Brain microvascular endothelial cell (primary cell): ENCODE measurements at regions not wholly inside any gene's neighbourhood (a gene's known extent, or its start where the extent isn't known, plus 50 kb on each side); places are given as distances from the start of the nearest gene placed in this dataset.
"Not testable (repeated sequence)": the region's sequence is repeated elsewhere in the genome, so short reads cannot be mapped to it uniquely, and the experiment has no call there.

Source experiments
- DNase-seq: peaks from one replicate; pipeline ENCODE4 v3.0.0-alpha.2; 2020
- H3K27ac ChIP-seq: fragments of 250-450 bp; sonication (Bioruptor Pico); 2 replicates; pipeline ENCODE4 v1.5.1; 2020; ENCODE audit warnings: mild to moderate bottlenecking, moderate library complexity
- H3K27me3 ChIP-seq: fragments of 250-450 bp; sonication (Bioruptor Pico); replicated peaks from 2 replicates; pipeline ENCODE4 v1.5.1; 2020; ENCODE audit warnings: mild to moderate bottlenecking
- H3K36me3 ChIP-seq: fragments of 250-450 bp; sonication (Bioruptor Pico); replicated peaks from 2 replicates; pipeline ENCODE4 v1.5.1; 2020; ENCODE audit warnings: mild to moderate bottlenecking
- H3K4me3 ChIP-seq: 2 replicates; pipeline ENCODE4 v1.5.1; 2011; ENCODE audit warnings: low read depth, mild to moderate bottlenecking, control low read depth, low read length, moderate library complexity
- in situ Hi-C: cut with HindIII; loops from 2 replicates; pipeline ENCODE4 v1.10.0; 2017; ENCODE audit warnings: low sequenced_read_pairs, low pct_ligation_motif_present
- TF ChIP-seq, protein P1 (sequence below): IDR thresholded peaks from 2 replicates; pipeline ENCODE4 v1.5.1; 2011; ENCODE audit warnings: low read depth, mild to moderate bottlenecking, moderate library complexity, low read length, control low read depth, inconsistent platforms; ENCODE audit errors: missing control alignments

DNA sequence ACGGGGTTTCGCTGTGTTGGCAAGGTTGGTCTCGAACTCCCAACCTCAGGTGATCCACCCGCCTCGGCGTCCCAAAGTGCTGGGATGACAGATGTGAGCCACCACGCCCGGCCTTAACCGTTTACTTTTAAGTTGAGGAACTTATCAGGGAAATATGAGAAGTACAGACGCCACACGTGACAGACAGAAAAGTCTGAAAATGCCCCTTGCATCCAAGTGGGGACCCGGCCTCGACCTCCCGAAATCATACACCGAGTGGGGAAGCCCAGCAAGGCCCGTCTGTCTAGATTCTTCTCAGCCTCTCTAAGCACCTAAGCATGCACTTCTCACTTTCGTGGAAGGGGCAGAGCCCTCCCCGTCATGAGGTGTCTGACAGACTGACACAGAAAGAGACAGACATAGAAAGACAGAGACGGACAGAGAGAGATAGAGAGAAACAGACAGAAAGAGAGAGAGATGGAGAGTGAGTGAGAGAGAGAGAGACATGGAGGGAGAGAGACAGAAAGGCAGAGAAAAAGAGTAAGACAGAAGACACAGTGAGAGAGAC is 107.3 kb upstream of the ANKRD30BL start:
- DNase-seq, result no peak
- no peak overlapping the region for H3K27ac ChIP-seq
- H3K4me3 ChIP-seq, result no peak overlapping the region
- in situ Hi-C loops, result no loop called here
- H3K27me3 ChIP-seq, result no peaks in the 10 kb centered on the region
- no peaks in the 10 kb centered on the region for H3K36me3 ChIP-seq
- TF ChIP-seq, protein P1, sequence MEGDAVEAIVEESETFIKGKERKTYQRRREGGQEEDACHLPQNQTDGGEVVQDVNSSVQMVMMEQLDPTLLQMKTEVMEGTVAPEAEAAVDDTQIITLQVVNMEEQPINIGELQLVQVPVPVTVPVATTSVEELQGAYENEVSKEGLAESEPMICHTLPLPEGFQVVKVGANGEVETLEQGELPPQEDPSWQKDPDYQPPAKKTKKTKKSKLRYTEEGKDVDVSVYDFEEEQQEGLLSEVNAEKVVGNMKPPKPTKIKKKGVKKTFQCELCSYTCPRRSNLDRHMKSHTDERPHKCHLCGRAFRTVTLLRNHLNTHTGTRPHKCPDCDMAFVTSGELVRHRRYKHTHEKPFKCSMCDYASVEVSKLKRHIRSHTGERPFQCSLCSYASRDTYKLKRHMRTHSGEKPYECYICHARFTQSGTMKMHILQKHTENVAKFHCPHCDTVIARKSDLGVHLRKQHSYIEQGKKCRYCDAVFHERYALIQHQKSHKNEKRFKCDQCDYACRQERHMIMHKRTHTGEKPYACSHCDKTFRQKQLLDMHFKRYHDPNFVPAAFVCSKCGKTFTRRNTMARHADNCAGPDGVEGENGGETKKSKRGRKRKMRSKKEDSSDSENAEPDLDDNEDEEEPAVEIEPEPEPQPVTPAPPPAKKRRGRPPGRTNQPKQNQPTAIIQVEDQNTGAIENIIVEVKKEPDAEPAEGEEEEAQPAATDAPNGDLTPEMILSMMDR, result no peak

DNA sequence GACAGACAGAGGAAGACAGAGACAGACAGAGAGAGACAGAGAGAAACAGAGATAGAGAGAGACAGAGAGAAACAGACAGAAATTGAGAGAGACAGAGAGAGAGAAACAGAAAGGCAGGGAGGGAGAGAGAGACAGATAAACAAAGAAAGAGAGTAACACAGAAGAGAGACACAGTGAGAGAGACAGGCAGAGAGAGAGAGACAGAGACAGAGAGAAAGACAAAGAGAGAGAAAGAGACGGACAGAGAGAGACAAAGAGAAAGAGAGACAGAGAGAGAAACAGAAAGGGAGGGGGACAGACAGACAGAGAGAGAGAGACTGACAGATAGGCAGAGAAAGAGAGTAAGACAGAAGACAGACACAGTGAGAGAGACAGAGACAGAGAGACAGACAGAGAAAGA is 108.5 kb upstream of the ANKRD30BL start:
- in situ Hi-C loops, result no loop called here
- DNase-seq, result no peak
- no peak overlapping the region for H3K27ac ChIP-seq
- no peaks in the 10 kb centered on the region for H3K36me3 ChIP-seq
- H3K27me3 ChIP-seq, result no peaks in the 10 kb centered on the region
- TF ChIP-seq, protein P1, result no peak
- H3K4me3 ChIP-seq, result no peak overlapping the region

DNA sequence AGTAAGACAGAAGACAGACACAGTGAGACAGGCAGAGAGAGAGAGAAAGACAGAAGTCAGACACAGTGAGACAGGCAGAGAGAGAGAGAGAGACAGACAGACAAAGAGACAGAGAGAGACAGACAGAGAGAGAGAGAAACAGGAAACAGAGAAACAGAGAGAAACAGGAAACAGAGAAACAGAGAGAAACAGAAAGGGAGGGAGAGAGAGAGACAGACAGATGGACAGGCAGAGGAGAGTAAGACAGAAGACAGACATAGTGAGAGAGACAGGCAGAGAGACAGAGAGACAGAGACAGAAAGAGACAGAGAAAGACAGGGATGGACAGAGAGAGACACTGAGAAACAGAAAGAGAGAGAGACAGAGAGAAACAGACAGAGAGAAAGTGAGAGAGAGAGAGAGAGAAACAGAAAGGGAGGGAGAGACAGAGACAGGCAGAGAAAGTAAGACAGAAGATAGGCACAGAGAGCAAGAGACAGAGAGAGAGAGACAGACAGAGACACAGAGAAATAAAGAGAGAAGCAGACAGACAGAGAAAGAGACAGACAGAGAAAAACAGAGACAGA is 109.3 kb upstream of the ANKRD30BL start:
- Histone ChIP-seq H3K27me3 (no peaks in the 10 kb centered on the region), H3K36me3 (no peaks in the 10 kb centered on the region), H3K27ac (no peak overlapping the region), H3K4me3 (no peak overlapping the region)
- in situ Hi-C loops, result no loop called here
- TF ChIP-seq, protein P1, result no peak
- DNase-seq, result no peak

- H3K36me3 ChIP-seq, DNase-seq, H3K27ac ChIP-seq, H3K27me3 ChIP-seq, in situ Hi-C loops, H3K4me3 ChIP-seq: not testable (repeated sequence)
Measured at GRCh38 chr2:132271794-132272193, 110.0 kb upstream of the ANKRD30BL start.

DNA sequence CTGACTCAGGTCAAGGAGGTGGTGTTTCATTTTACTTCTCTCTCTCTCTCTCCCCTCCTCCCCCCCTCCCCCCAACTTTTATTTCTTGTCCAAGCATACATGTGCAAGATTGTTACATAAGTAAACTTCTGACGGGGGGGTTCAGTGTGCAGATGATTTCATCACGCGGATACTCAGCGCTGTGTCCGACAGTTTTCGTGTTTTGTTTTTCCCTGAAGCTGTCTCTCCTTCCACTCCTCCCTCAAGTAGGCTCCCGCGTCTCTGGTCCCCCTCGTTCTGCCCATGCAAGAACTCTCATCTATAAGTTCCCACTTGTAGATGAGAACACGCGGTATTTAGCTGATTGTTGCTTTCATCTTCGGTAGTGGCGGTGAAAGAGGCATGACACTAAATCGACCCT is 111.0 kb upstream of the ANKRD30BL start:
- no peak for DNase-seq
- Histone ChIP-seq H3K36me3 (no peaks in the 10 kb centered on the region), H3K4me3 (no peak overlapping the region), H3K27me3 (no peaks in the 10 kb centered on the region), H3K27ac (no peak overlapping the region)
- TF ChIP-seq, protein P1, result no peak
- in situ Hi-C loops, result no loop called here

DNA sequence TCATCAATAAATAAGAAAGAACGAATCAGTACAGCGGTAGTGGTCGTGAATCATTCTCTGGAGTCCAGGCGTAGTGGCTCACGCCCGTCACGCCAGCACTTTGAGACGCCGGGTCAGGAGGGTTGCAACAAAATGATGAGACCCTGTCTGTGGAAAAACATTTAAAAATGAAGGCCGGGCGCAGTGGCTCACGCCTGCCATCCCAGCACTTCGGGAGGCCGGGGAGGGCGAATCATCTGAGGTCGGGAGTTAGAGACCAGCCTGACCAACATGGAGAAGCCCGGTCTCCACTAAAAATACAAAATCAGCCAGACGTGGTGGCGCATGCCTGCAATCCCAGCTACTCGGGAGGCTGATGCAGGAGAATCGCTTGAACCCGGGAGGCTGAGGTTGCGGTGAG is 111.8 kb upstream of the ANKRD30BL start:
- in situ Hi-C loops, H3K27ac ChIP-seq, H3K36me3 ChIP-seq, H3K27me3 ChIP-seq, DNase-seq, H3K4me3 ChIP-seq: not testable (repeated sequence)

- Histone ChIP-seq H3K27me3 (no peaks in the 10 kb centered on the region), H3K4me3 (no peak overlapping the region), H3K27ac (no peak overlapping the region), H3K36me3 (no peaks in the 10 kb centered on the region)
- DNase-seq, result no peak
- in situ Hi-C loops, result no loop called here
- TF ChIP-seq, protein P1, result no peak
Measured at GRCh38 chr2:132274000-132274399, 112.2 kb upstream of the ANKRD30BL start.
